HFF-Myc (cell line): ENCODE measurements at regions not wholly inside any gene's neighbourhood (a gene's known extent, or its start where the extent isn't known, plus 50 kb on each side); places are given as distances from the start of the nearest gene placed in this dataset.
"Not testable (repeated sequence)": the region's sequence is repeated elsewhere in the genome, so short reads cannot be mapped to it uniquely, and the experiment has no call there.

Experiments used
- DNase-seq: peaks from one replicate; pipeline ENCODE4 v3.0.0-alpha.2; 2011; ENCODE audit warnings: low read depth; ENCODE audit errors: extremely low read depth
- H3K4me3 ChIP-seq: replicated peaks from 2 replicates; pipeline ENCODE4 v1.5.1; 2011; ENCODE audit warnings: low read depth, mild to moderate bottlenecking, control low read depth, low read length
- TF ChIP-seq, protein P1 (sequence below): IDR thresholded peaks from 2 replicates; pipeline ENCODE4 v1.5.1; 2012; ENCODE audit warnings: mild to moderate bottlenecking, low read depth, low read length, control low read depth; ENCODE audit errors: missing control alignments

DNA sequence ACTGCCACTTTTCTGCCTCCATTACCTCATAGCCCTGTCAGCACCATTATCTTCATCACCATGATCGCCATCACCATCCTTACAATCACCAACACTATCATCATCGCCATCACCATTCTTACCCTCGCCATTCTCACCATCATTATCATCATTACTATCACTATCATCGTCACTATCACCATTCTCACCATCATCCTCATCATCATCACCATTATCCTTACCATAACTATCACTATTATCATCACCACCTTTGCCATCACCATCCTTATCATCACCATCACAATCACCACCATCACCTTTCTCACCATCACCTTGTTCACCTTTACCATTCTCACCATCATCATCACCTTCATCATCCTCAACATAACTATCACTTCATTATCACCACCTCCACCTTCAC is 377.3 kb upstream of the ZNF337 start:
- DNase-seq, H3K4me3 ChIP-seq: not testable (repeated sequence)

DNA sequence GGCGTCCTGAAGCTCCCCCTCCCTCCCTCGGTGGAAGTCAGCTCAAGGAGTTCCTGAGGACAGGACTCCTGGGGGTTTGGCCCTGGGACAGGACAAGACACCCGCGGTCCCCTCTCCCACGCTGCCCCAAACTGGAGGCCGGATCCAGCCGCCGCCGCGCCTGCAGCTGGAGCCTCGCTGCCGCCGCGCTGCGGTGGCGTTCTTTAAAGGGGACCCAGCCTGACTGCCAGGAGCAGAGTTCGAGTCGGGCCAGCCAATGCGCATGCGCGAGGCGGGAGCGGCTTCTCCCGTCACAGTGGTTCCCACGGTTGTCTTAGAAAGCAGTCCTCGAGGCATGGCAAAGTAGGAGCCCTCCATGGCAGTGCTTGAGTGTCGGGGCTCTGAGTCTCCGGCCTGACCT is 362.7 kb upstream of the ZNF337 start:
- DNase-seq, H3K4me3 ChIP-seq: not testable (repeated sequence)

DNA sequence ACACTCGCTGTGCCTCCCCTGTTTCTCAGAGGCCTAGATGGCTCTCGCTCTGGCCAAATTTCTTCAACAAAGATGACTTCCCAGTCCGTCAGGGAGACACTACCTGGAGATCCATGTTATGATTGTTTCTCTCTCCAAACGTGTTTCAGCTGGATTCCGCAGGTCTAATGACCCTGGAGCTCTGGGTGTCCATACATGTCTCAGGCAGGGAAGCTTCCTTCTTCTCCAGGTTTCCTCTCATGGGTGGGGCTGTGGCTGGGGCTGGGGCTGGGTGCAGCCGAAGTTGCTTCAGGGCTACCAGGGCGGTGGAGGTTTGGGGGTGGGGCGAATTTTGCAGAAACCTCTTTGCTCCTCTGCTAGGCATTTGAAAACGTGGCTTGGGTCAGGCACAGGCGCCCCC is 361.8 kb upstream of the ZNF337 start:
- not testable (repeated sequence) for H3K4me3 ChIP-seq, DNase-seq

DNA sequence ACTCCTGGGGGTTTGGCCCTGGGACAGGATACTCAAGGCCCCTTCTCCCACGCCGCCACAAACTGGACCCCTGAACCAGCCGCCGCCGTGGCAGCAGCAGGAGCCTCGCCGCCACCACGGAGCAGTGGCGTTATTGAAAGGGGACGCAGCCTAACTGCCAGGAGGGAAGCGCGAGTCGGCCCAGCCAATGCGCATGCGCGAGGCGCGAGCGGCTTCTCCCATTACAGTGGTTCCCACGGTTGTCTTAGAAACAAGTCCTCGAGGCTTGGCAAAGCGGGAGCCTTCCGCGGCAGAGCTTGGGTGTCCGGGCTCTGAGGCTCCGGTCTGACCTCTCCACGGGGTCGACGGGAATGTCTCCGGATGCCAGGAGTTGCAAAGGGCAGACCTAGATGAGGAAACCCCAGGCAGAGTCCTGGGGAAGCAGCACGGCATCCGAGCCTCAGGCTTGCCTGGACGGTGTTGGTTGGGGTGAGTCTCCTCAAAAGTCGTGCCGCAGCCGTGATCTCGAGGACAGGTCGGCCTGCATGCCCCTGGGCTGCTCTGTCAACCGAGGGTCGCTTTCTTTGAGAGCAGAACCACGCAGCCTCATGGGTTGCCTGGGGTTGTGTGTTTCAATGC is 360.6 kb upstream of the ZNF337 start:
- DNase-seq, H3K4me3 ChIP-seq: not testable (repeated sequence)

DNA sequence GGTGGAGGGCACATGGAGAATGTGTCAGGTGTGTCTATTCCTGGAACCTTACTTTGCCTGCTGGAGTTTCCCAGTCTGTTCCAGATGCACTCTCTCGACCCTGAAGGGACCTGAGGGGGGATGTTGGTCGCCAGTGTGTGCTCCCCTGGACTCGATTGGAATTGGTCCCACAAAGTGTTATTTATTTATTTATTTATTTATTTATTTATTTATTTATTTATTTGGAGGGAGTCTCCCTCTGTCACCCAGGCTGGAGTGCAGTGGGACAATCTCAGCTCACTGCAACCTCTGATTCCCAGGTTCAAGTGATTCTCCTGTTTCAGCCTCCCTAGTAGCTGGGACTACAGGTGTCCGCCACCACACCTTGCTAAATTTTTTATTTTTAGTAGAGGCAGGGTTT is 329.1 kb upstream of the ZNF337 start:
- DNase-seq, H3K4me3 ChIP-seq: not testable (repeated sequence)

DNA sequence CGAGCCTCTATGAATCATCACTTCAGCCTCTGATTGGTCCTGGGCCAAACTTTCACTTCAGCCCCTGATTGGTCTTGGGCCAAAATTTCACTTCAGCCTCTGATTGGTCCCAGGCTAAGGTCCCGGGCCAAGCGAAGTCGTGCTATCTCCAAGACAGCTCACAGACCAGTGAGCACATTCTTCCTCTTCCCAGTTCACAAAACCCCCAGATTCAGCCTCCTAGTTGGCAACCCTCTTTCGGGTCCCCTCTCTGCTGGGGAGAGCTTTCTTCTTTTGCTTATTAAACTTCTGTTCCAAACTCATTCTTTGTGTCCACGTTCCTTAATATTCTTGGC is 314.3 kb upstream of the ZNF337 start:
- DNase-seq, H3K4me3 ChIP-seq: not testable (repeated sequence)

DNA sequence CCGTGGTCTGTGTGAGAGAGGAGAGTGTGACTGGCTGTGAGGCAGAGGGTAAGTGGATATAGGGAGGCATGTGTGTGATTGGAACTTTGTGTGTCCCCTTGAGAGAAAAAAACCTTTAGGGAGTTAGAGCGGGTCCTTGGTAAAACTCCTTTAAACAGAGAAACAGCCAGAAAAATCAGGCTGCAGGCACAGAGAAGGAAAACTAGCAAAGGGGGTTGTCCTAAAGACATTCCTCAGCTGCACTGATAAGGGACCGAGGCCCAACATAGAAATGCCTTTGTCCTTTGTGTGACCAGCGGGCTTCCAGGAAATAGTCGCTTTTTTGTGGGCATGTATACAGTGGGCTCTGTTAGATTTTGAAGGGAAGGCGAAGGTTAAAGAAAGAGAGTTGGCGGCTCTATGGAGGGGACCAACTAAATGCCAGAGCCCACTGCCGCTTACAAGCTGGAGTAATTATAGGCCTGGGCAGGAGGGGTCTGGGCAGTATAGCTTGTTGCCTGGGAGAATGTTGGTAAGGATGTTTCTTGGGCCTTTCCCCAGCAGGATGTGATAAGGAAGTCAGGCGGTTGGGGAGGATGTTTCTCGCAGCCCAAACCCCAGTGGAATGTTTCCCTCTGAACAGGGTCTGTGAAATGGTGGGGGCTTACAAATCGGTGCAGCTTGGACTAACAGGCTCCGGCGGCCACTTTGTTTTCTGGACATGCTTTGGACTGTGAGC is 313.7 kb upstream of the ZNF337 start:
- H3K4me3 ChIP-seq: peak overlapping the region; percentile 62
- not testable (repeated sequence) for DNase-seq

DNA sequence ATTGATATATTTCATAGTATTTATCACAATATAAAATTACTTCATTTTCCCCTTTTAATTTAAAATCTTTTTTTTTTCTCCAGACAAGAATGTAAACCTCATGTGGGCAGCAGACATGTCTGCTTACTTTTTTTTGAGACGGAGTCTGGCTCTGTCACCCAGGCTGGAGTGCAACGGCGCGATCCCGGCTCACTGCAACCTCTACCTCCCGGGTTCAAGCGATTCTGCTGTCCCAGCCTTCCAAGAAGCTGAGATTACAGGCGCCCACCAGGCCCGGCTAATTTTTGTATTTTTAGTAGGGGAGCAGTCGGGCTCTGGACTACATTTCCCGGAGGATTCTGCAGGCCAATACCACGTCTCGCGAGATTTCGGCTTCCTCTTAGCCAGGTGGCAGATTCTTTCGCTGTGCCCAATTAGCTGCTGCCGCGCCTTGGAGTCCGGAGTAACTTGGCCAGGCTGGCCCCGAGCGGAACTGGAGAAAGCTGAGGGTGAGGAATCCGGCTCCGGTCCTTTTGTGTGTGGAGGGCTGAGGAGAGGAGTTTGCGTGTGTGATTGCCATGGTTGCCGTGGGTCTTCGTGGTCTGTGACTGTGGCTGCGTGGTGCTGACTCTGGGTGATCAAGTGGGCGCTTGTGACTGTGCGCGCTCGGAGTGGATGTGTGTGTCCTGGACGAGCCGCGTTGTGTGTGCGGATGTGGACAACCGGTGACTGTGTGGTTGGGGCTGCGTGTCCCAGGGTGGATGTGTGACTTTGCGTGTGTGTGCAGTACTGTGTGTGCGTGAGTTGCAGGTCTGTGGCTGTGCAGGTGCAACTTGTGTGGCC is 313.0 kb upstream of the ZNF337 start:
- DNase-seq: peak; percentile 83
- peak overlapping the region; percentile 62 for H3K4me3 ChIP-seq

DNA sequence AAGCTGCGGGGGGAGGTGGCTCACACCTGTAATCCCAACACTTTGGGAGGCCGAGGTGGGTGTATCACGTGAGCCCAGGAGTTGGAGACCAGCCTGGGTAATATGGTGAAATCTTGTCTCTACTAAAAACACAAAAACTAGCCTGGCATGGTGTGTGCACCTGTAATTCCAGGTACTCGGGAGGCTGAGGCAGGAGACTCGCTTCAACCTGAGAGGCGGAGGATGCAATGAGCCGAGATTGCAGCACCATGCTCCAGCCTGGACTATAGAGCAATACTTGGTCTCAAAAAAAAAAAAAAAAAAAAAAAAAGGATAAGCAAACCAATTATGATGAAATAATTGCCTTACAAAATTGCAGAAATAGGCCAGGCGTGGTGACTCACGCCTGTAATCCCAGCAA is 311.4 kb upstream of the ZNF337 start:
- not testable (repeated sequence) for DNase-seq, H3K4me3 ChIP-seq

DNA sequence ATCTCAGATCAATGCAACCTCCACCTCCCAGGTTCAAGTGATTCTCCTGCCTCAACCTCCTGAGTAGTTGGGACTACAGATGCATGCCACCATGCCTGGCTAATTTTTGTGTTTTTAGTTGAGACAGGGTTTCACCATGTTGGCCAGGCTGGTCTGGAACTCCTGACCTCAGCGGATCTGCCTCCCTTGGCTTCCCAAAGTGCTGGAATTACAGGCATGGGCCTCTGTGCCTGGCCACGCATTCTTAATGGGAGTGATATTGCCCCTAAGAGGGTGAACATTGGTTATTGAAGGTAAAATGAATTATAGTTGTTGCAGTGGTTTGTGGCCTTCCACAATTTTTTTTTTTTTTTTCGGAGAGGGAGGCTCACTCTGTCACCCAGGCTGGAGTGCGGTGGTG is 309.5 kb upstream of the ZNF337 start:
- not testable (repeated sequence) for H3K4me3 ChIP-seq, DNase-seq

DNA sequence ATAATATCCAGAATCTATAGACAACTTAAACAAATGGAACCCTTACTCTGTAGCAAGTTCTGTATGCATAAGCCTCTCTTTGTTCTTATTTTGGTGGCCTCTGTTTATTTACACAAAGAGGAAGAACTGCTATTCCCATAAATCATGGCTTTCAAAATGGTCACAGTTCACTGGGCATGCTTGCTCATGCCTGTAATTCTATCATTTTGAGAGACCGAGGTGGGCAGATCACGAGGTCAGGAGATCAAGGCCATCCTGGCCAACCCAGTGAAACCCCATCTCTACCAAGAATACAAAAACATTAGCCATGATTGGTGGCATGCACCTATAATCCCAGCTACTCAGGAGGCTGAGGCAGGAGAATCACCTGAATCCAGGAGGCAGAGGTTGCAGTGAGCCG is 307.3 kb upstream of the ZNF337 start:
- H3K4me3 ChIP-seq, DNase-seq: not testable (repeated sequence)

DNA sequence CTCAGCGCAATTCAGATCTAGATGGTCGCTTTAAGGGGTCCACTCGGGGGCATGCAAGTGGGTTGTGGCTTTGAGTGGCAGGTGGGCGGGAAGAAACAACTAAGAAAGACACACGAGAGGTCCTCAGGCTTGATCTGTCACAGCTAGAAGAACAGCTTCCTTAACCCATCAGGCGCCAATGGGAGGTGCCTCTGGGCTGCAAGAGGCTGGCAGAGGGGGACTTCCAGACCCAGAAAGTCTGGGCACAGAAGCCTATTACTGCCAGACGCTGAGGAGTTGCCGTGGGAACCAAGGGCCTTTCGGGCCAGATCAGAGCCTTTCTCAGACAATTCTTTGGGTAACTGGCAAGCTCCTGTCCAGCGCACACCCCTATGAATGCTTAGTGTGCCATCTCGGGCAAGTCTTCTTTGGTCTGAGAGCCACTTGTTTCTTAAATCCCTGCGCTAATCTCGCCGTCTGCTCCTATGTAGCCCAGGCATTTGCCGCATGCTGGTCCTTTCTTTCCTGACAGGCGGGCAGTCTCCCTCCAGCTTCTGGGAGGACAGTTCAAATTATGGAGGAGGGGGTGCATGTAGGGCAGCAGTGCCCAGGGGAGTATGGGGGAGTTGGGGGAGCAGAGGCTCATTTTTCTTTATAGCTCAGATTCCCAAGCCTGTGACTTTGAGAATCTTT is 300.9 kb upstream of the ZNF337 start:
- not testable (repeated sequence) for DNase-seq, H3K4me3 ChIP-seq

DNA sequence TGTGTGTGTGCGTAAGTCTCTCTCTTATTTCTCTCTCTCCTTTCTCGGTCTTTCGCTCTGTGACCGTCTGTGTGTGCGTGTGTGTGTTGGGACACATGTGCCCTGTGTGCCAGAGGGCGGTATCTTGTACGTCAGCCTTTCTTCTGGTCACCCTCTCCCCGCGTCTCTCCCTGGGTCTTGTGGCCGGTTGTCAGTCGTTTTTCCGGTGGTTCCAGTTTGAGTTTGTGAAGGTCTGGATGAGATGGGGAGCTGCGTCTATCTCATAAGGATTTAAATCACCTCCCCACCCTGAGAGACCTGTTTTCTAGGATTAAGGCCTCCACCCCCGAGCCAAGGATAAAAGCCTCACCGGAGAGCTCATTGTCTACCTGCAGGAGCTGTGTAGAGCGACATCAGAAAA is 295.5 kb upstream of the ZNF337 start:
- TF ChIP-seq, protein P1, sequence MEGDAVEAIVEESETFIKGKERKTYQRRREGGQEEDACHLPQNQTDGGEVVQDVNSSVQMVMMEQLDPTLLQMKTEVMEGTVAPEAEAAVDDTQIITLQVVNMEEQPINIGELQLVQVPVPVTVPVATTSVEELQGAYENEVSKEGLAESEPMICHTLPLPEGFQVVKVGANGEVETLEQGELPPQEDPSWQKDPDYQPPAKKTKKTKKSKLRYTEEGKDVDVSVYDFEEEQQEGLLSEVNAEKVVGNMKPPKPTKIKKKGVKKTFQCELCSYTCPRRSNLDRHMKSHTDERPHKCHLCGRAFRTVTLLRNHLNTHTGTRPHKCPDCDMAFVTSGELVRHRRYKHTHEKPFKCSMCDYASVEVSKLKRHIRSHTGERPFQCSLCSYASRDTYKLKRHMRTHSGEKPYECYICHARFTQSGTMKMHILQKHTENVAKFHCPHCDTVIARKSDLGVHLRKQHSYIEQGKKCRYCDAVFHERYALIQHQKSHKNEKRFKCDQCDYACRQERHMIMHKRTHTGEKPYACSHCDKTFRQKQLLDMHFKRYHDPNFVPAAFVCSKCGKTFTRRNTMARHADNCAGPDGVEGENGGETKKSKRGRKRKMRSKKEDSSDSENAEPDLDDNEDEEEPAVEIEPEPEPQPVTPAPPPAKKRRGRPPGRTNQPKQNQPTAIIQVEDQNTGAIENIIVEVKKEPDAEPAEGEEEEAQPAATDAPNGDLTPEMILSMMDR: no peak
- DNase-seq: no peak
- no peak overlapping the region for H3K4me3 ChIP-seq
